ENCODE measurements at regions not wholly inside any gene's neighbourhood (a gene's known extent, or its start where the extent isn't known, plus 50 kb on each side); places are given as distances from the start of the nearest gene placed in this dataset.

DNA sequence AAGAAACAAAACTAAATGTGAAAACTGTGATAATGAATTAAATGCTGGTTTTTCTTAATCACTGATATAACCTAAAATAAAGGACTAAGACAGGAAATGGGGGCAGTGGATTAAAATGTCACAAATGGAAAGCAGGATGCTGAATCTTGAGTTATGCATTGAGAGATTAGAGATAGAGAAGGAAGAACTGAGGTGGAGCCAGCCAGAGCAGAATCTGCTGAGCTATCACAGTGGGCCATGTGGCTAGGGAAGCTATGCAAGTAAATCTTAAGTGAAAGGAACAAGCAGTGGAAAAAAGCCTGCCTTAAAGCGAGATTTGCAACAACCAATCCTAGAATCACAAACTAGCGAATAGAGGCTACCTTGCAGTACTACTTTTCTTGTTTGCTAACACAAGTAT lies 188.5 kb upstream of the RASA1 start:
- DNase-seq (ENCODE audit: low read depth, low spot score): no peak
- Mint-ChIP-seq H3K27me3 (ENCODE audit: low read depth) (no peaks in the 10 kb centered on the region), H3K9me3 (no peaks in the 10 kb centered on the region), H3K4me3 (no peak overlapping the region), H3K4me1 (peaks cover 4% of the 10 kb centered on the region), H3K36me3 (ENCODE audit: low read depth) (no peaks in the 10 kb centered on the region), H3K27ac (ENCODE audit: unreplicated experiment) (no peak overlapping the region)
- TF ChIP-seq, protein P1, sequence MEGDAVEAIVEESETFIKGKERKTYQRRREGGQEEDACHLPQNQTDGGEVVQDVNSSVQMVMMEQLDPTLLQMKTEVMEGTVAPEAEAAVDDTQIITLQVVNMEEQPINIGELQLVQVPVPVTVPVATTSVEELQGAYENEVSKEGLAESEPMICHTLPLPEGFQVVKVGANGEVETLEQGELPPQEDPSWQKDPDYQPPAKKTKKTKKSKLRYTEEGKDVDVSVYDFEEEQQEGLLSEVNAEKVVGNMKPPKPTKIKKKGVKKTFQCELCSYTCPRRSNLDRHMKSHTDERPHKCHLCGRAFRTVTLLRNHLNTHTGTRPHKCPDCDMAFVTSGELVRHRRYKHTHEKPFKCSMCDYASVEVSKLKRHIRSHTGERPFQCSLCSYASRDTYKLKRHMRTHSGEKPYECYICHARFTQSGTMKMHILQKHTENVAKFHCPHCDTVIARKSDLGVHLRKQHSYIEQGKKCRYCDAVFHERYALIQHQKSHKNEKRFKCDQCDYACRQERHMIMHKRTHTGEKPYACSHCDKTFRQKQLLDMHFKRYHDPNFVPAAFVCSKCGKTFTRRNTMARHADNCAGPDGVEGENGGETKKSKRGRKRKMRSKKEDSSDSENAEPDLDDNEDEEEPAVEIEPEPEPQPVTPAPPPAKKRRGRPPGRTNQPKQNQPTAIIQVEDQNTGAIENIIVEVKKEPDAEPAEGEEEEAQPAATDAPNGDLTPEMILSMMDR (conservative IDR thresholded peaks at IDR 0.05): no peak

DNA sequence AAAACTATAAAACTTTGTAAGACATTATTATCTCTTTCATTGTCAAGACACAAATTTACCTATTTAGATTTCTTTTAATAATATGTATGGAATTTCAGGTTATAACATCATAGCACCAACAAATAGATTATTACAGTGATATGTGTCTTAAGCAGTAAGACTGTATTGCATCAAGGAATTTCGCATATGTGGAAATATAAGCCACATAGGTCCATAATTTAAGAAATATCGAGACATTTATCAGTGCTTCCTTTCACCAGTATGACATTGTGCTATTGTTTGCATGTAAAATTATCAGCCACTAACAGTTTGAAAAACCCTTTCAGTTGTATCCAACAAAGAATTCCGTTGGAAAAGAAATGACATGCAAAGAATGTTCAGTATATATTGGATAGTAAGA lies 186.7 kb upstream of the RASA1 start:
- no peak for DNase-seq (ENCODE audit: low read depth, low spot score)
- TF ChIP-seq, protein P1 (conservative IDR thresholded peaks at IDR 0.05): no peak
- Mint-ChIP-seq H3K27ac (ENCODE audit: unreplicated experiment) (no peak overlapping the region), H3K4me1 (no peaks in the 10 kb centered on the region), H3K9me3 (peaks cover 2% of the 10 kb centered on the region), H3K4me3 (no peak overlapping the region), H3K36me3 (ENCODE audit: low read depth) (no peaks in the 10 kb centered on the region), H3K27me3 (ENCODE audit: low read depth) (no peaks in the 10 kb centered on the region)

DNA sequence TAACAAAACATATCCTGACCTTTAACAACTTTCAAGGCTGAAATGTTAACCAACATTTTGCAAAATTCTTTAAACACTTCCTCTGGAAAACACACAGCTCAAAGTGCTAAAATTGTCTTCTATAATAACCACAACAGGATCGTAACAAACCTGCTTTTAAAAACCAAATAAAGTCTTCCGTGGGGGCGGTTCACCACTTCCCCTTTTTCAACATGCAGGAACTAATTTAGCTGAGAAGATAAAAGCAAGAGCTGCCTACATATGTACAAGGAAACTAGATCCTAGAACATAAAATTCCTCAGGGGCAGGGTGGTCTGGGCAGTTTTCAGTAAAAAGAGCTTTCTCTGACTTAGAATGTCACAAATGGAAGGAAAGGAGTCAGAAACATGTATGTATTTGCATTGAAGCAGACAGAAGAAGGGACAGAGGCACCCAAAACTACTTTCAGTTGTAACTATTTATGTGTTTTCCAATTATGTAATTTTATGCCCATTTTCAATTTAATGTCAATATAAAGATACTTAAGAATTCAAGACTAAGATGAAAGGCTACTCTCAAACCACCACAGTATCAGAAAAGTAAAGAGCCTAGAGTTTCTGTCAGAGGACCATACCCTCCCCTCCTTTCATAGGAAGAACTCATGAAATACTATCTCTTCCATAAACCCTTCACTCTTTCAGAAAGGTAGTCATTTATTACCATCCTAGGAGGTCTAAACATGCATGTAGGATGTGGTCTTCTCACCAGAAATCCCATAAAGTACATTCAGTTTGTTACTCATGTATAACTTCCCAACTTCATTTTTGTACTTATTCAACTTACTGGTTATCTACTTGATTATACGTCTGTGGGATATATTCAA lies 185.9 kb upstream of the RASA1 start:
- no peak overlapping the region for H3K4me3 Mint-ChIP-seq
- TF ChIP-seq, protein P1 (conservative IDR thresholded peaks at IDR 0.05): no peak
- peaks cover 6% of the 10 kb centered on the region for H3K9me3 Mint-ChIP-seq
- H3K36me3 Mint-ChIP-seq (ENCODE audit: low read depth): no peaks in the 10 kb centered on the region
- H3K27me3 Mint-ChIP-seq (ENCODE audit: low read depth): no peaks in the 10 kb centered on the region
- H3K4me1 Mint-ChIP-seq: no peaks in the 10 kb centered on the region
- H3K27ac Mint-ChIP-seq (ENCODE audit: unreplicated experiment): no peak overlapping the region
- DNase-seq (ENCODE audit: low read depth, low spot score): no peak

DNA sequence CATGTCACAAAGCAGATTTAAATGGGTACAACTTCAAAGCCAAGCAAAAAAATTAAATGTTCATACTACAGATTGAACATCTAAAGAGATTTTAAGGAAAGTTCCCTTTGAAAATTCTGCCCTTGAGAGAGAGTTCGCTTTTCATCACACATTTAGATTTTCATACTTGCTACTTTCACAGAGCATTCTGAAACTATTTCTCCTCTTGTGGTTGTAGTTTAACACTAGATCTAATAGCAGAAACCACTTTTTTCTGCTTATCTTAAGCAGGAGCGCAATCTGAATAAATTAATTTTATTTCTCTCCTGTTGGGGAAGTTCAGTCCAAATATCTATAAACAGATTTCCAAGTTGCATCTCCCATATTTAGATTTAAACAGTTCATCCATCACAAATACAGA lies 173.3 kb upstream of the RASA1 start:
- Mint-ChIP-seq H3K36me3 (ENCODE audit: low read depth) (peaks cover 2% of the 10 kb centered on the region), H3K27ac (ENCODE audit: unreplicated experiment) (no peak overlapping the region), H3K27me3 (ENCODE audit: low read depth) (peaks cover 4% of the 10 kb centered on the region), H3K4me3 (no peak overlapping the region), H3K4me1 (no peaks in the 10 kb centered on the region), H3K9me3 (no peaks in the 10 kb centered on the region)
- no peak for DNase-seq (ENCODE audit: low read depth, low spot score)
- TF ChIP-seq, protein P1 (conservative IDR thresholded peaks at IDR 0.05): no peak

DNA sequence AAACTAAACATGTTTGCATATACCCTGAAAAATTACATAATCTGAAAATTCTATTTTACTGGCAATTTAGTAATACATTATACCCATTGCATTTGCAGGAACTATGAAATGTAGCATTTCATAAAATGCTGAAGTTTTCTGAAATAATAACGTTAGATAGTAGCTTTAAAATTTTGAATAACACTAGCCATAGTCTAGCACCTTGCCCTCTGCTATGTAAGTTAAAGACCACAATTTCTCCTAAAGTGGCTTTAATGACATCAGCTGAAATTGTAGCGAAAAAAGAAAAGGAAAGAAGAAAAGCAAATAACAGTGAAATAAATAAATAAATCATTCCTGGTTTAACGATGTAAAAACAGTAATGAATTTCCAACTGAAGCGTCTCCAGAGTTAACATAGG lies 172.8 kb upstream of the RASA1 start:
- H3K4me1 Mint-ChIP-seq: no peaks in the 10 kb centered on the region
- no peaks in the 10 kb centered on the region for H3K36me3 Mint-ChIP-seq (ENCODE audit: low read depth)
- H3K27ac Mint-ChIP-seq (ENCODE audit: unreplicated experiment): no peak overlapping the region
- TF ChIP-seq, protein P1 (conservative IDR thresholded peaks at IDR 0.05): no peak
- H3K9me3 Mint-ChIP-seq: no peaks in the 10 kb centered on the region
- peaks cover 4% of the 10 kb centered on the region for H3K27me3 Mint-ChIP-seq (ENCODE audit: low read depth)
- no peak overlapping the region for H3K4me3 Mint-ChIP-seq
- DNase-seq (ENCODE audit: low read depth, low spot score): no peak

All from neural crest cell (in vitro differentiated cells).